Nephron progenitor cell (in vitro differentiated cells): ENCODE measurements at regions not wholly inside any gene's neighbourhood (a gene's known extent, or its start where the extent isn't known, plus 50 kb on each side); places are given as distances from the start of the nearest gene placed in this dataset.

ENCODE experiments used
- DNase-seq: peaks from one replicate; pipeline ENCODE4 v3.0.0; 2021
- H3K27ac Mint-ChIP-seq: 2 replicates; pipeline ENCODE4 v1.8.0; 2021; ENCODE audit warnings: mild to moderate bottlenecking, moderate library complexity, mixed read lengths
- H3K27me3 Mint-ChIP-seq: 2 replicates; pipeline ENCODE4 v1.8.0; 2021; ENCODE audit warnings: mild to moderate bottlenecking, low read depth, mixed read lengths; ENCODE audit not compliant: poor library complexity
- H3K36me3 Mint-ChIP-seq: 2 replicates; pipeline ENCODE4 v1.8.0; 2021; ENCODE audit warnings: low read depth, mixed read lengths
- H3K4me1 Mint-ChIP-seq: 2 replicates; pipeline ENCODE4 v1.8.0; 2021; ENCODE audit warnings: mixed read lengths
- H3K4me3 Mint-ChIP-seq: 2 replicates; pipeline ENCODE4 v1.8.0; 2021; ENCODE audit warnings: mild to moderate bottlenecking, moderate library complexity, mixed read lengths
- H3K9me3 Mint-ChIP-seq: 2 replicates; pipeline ENCODE4 v1.8.0; 2021; ENCODE audit warnings: mild to moderate bottlenecking, moderate library complexity, mixed read lengths
- TF ChIP-seq, protein P1 (sequence below): fragments of 200-600 bp; sonication (generic); IDR thresholded peaks from 2 replicates; pipeline ENCODE4 v1.5.0; 2021; ENCODE audit warnings: antibody characterized with exemption

DNA sequence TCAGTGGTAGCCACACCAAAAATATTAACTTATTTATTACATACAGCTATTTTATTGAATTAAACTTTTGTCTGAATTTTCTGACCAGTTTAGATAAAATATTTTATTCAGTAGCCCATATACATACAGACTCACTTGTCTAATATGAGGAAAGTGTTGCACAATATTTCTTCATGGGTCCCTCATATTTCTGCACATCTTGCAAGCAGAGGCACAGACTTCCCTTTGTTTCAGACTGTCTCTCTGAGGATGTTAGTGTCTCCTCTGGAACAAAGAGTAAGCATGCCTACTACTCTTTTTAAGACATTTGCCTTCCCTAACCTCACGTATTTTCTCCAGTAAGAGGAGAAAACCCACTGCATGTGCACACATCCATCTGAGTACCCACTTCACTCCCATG, 81.2 kb downstream of the OR5AK2 start:
- no peaks in the 10 kb centered on the region for H3K36me3 Mint-ChIP-seq
- no peaks in the 10 kb centered on the region for H3K4me1 Mint-ChIP-seq
- no peak overlapping the region for H3K27ac Mint-ChIP-seq
- H3K4me3 Mint-ChIP-seq, result no peak overlapping the region
- TF ChIP-seq, protein P1, sequence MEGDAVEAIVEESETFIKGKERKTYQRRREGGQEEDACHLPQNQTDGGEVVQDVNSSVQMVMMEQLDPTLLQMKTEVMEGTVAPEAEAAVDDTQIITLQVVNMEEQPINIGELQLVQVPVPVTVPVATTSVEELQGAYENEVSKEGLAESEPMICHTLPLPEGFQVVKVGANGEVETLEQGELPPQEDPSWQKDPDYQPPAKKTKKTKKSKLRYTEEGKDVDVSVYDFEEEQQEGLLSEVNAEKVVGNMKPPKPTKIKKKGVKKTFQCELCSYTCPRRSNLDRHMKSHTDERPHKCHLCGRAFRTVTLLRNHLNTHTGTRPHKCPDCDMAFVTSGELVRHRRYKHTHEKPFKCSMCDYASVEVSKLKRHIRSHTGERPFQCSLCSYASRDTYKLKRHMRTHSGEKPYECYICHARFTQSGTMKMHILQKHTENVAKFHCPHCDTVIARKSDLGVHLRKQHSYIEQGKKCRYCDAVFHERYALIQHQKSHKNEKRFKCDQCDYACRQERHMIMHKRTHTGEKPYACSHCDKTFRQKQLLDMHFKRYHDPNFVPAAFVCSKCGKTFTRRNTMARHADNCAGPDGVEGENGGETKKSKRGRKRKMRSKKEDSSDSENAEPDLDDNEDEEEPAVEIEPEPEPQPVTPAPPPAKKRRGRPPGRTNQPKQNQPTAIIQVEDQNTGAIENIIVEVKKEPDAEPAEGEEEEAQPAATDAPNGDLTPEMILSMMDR, result no peak
- H3K27me3 Mint-ChIP-seq, result peaks cover 5% of the 10 kb centered on the region
- H3K9me3 Mint-ChIP-seq, result peaks cover 11% of the 10 kb centered on the region
- DNase-seq, result no peak

DNA sequence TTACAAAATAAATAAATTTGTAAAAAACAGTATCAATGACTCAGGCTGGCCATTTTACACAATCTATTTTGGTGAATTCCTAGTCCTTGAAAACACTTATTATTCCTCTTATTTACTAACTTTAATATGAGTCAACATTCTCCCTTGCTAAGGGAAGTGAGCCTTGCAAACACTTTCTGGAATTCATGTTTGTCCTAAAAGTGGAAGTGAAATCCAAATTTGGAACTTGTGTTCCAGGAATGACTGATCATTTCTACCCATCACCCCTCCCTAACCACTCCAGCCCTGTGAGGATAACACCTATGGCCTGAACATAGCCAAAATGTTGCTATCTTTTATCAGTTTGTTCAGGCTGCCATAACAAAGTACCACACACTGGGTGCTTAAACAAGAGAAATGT, 83.1 kb downstream of the OR5AK2 start:
- no peak for DNase-seq
- H3K36me3 Mint-ChIP-seq, result no peaks in the 10 kb centered on the region
- peaks cover 2% of the 10 kb centered on the region for H3K9me3 Mint-ChIP-seq
- H3K4me3 Mint-ChIP-seq, result no peak overlapping the region
- TF ChIP-seq, protein P1, result no peak
- H3K4me1 Mint-ChIP-seq, result no peaks in the 10 kb centered on the region
- H3K27me3 Mint-ChIP-seq, result peaks cover 5% of the 10 kb centered on the region
- H3K27ac Mint-ChIP-seq, result no peak overlapping the region

DNA sequence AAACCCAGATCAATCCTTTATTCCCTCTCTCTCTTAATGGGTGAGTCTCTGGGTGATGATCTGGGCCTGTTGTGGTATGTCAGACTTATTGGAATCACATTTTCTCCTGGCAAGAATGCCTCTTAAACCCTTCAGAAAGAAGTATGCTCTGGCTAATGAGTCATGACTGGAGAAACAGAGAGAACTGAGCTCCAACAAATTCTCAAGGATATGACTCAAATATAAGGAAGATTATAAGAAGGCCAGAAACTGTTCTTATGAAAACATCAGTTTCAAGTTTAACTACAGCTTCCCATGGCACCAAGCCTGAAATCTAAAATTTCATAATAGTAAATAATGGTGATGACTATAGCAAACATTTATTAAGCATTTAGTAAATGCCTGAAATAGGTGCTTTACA, 83.9 kb downstream of the OR5AK2 start:
- Mint-ChIP-seq H3K27ac (no peak overlapping the region), H3K4me3 (no peak overlapping the region), H3K36me3 (no peaks in the 10 kb centered on the region), H3K4me1 (no peaks in the 10 kb centered on the region), H3K9me3 (no peaks in the 10 kb centered on the region), H3K27me3 (peaks cover 5% of the 10 kb centered on the region)
- no peak for DNase-seq
- TF ChIP-seq, protein P1, result no peak

DNA sequence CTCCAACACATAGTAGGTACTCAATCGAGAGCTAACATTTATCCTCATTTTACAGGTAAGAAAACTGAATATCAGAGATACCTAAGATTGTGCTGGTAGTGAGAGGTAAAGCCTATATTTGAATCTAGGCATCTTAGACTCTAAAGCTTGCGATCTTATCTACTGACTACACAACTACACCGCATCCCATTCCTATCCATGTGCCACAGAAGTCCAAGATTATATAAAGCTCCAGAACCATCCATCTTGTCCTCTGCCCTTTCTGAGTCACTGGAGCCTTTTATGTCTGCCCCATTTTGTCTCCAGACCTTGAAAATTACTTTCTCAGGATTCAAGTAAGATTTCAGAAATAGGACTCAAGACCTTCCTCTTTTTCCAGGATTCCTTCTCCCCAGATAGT, 84.4 kb downstream of the OR5AK2 start:
- Mint-ChIP-seq H3K27ac (no peak overlapping the region), H3K9me3 (no peaks in the 10 kb centered on the region), H3K4me1 (no peaks in the 10 kb centered on the region), H3K36me3 (no peaks in the 10 kb centered on the region), H3K4me3 (no peak overlapping the region), H3K27me3 (no peaks in the 10 kb centered on the region)
- DNase-seq, result no peak
- TF ChIP-seq, protein P1, result no peak

DNA sequence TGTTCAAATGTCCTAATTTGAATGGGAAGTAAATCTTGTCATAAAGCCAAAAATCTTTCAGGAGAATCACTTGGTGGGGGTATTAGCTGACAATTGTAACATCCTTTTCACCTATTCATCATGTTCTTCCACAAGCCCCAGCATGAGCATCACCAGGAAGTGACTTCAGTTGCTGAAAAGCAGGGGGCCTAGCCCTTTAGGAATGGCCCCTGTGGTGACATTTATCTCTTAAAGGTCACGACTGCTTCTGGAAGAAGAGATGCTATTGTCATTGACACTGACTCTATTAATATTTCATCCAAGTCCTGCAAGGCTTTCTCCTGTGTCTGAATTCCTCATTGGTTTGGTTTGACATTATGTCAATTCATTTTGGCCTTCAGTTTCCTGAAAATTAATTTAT, 92.6 kb downstream of the OR5AK2 start:
- H3K27me3 Mint-ChIP-seq, result no peaks in the 10 kb centered on the region

DNA sequence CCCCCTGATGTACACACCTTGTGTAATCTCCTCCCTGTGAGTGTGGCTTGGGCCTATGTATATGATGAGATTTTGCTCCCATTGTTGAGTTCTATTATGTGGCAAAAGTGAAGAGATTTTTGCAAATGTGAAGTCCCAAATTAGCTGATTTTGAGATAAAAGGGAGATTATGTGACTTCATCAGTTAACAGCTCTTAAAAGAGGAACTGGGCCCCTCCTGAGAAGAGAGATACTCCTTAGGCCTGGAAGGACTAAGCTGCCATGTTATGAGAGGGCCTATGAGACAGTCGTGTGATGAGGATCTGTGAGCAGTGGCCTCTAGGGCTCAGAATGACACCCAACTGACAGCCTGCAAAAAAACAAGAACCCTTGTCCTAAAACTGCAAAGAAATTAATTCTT, 93.4 kb downstream of the OR5AK2 start:
- Mint-ChIP-seq H3K36me3 (no peaks in the 10 kb centered on the region), H3K27me3 (no peaks in the 10 kb centered on the region), H3K4me1 (no peaks in the 10 kb centered on the region), H3K4me3 (no peak overlapping the region), H3K9me3 (no peaks in the 10 kb centered on the region), H3K27ac (no peak overlapping the region)
- no peak for DNase-seq
- TF ChIP-seq, protein P1, result no peak

More for the DNA sequence above, 92.6 kb downstream of the OR5AK2 start:
- TF ChIP-seq, protein P1, result no peak
- Mint-ChIP-seq H3K36me3 (no peaks in the 10 kb centered on the region), H3K9me3 (no peaks in the 10 kb centered on the region), H3K4me1 (no peaks in the 10 kb centered on the region), H3K27ac (no peak overlapping the region), H3K4me3 (no peak overlapping the region)
- DNase-seq, result no peak
